ENCODE measurements at regions not wholly inside any gene's neighbourhood (a gene's known extent, or its start where the extent isn't known, plus 50 kb on each side); places are given as distances from the start of the nearest gene placed in this dataset.
"Not testable (repeated sequence)": the region's sequence is repeated elsewhere in the genome, so short reads cannot be mapped to it uniquely, and the experiment has no call there.

DNA sequence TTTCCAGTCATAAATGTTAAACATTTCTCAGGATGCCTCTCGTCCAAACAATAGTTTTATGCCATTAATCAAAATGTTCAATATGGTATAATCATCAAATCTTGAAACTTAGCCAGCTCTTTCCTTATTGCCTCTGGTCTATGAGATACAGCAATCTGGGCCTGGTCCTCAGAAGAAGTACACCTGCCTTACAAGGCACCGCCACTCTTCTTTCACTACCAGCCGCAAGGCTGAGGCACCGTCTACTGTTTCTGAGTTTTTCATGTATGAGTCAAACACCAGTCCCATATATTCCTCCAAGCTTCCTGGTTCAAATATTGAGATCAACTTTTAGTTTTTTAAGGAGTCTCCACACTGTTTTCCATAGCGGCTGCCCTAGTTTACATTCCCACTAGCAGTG is 600.6 kb upstream of the FAT3 start:
- no peak for DNase-seq

DNA sequence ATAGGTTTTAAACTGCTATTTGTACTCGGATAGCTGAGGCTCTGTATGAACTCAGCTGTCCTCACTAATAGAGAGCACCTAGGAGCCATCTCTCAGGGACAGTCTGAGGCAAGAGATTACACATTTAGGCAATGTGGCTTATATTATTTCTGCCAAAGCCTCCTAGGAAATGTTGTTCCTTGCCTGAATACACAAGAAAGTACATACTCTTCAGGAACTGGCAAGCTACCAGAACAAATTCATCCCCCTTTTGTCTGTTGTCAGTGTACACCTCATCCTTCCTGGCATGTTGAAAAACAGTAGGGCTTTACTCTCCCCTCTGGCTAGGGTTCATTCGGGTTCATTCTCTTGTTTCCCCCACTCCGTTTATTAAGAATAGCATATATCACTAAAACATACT is 615.9 kb upstream of the FAT3 start:
- peak; percentile 67 for DNase-seq

DNA sequence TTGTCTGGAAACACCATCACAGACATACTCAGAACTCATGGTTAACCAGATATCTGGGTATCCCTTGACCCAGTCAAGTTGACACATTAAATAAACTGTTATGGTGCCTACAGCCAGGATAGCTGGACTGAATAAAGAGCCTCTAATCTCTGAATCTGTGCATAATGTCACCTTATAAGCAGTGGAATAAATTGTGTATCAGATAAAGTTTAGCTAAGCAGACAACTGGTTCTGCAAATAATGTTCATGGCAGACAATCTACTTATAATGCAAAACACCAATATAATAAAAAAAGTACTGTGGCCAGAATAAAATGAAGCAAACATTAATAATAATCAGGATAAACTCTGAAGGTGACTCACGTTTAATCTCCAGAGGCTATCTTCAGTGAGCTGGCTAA is 628.5 kb upstream of the FAT3 start:
- no peak for DNase-seq

DNA sequence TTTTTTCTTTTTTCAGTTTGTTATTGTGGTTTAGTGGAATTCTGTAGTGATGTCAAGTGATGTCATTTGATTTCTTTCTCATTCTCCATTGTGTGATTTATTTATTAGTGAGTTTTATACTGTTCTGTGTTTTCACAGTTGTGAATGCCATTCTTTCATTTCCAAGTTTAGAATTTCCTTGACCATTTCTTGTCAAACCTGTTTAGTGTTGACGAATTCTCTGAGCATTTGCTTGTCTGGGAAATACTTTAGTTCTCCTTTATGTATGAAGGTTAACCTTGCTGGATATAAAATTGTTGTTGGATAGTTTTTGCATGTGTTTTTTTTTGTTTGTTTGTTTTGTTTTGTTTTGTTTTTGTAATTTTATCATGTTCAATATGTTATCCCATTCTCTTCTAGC is 633.6 kb upstream of the FAT3 start:
- peak; percentile 12 for DNase-seq

DNA sequence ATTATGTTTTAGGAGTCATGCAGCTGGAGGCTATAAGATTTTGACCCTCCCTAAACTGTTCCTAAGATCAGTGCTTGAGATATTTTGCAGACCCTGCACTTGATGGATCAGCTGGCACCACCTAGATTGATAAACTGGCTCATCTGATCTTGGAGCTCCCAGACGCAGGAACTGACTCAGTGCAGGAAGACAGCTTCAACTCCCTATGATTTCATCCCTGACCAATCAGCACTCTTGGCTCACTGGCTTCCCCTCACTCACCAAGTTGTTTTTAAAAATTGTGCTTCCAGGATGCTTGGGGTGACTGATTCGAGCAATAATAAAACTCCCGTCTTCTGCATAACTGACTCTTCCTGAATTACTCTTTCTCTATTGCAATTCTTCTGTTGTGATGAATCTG is 637.5 kb upstream of the FAT3 start:
- DNase-seq, result no peak

DNA sequence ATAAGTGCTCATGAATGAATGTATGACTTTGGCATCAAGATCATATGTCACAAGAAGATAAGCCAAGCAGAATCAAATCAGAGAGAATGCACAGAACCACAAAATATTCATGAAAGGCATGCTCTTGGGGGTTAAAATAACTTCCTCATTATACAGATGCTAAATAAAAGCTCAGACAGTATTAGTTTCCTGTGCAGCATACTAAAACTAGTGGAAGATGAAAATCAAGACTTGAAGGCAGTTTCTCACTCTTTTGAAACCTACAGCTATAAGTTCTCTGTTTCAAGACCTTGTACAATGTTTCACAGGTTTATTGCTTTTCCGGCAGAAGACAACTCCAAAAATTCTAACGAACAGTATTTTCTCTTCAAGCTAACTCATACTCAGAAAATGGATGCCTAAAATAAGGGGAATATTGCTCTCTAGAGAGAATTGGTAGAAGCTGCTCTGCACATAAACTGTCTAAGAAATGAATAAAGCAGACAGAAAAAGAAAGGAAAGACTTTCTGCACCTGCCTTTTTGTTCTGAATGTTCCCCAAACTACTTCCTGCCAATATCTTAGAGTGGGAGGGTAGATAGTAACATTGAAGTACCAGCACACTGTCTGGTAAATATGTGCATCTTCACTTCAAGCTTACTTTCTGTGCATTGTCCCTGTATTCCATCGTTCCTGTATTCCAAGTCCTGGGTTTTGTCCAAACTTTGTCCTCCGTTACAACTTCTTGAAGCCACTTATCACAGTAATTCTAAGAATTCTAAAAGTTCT is 639.4 kb upstream of the FAT3 start:
- DNase-seq, result no peak

DNA sequence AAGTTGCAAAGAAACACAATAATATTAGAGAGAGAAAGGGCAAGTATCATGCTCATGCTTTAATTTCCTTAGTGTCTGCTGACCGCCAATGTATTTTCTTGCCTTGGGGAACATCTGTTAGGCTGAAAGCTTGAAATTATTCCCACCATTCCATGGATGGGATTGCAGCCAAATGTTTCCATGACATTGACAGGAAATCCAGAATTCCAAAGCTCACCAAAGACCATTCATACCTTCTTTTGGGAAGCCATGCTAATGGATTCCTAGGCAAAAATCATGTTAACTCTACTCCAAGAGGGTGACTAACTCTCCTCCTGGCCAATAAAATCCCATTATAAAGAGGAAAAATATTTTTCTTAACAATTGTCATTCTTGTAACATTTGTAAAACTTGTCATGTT is 661.4 kb upstream of the FAT3 start:
- no peak for DNase-seq

DNA sequence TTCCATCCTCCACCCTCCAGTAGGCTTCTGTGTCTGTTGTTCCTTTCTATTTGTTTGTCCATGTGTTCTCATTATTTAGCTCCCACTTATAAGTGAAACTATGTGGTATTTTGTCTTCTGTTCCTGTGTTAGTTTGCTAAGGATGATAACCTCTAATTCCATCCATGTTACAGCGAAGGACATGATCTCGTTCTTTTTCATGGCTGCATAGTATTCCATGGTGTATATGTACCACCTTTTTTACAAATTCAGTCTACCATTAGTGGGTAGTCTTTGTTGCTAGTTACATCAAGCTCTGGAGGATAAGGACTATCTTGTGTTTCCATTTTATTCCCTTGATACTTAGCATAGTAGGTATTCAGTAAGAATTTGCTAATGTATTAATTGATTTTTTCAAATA is 664.2 kb upstream of the FAT3 start:
- DNase-seq, result no peak

DNA sequence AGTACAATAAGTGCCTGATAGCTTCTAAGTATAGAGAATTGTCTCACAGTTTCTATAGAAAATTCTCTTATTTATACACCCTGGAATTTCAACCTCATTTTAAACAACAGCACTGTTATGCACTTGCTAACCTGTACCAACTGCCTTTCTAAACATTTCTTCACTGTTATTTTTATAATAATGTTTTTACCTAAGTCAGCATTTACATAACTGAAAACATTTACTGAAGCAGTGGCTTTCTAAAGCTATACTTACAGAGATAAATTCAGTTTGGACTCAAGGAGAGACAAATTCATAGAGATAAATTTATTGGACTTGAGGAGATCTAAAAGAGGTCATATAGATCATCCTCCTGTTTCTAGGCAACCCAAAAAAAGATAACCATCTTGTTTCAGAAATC is 686.6 kb upstream of the FAT3 start:
- no peak for DNase-seq

DNA sequence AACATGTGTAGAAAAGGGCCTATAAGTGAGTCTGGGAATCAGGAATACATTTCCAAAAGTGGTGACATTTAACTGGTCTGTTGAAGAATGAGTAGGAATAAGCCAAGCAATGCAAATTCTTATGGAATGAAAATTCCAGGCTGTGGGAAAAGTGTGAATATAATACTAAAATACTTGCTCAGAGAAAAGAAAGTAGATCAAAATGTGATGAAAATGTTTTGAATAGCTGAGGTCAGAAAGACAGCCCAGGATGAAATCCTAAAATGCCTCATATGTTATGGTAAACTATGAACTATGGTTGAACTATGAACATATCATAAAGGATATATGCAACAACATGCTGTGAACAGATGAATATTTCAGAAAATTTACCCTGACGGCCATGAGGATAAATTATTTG is 688.3 kb upstream of the FAT3 start:
- no peak for DNase-seq

DNA sequence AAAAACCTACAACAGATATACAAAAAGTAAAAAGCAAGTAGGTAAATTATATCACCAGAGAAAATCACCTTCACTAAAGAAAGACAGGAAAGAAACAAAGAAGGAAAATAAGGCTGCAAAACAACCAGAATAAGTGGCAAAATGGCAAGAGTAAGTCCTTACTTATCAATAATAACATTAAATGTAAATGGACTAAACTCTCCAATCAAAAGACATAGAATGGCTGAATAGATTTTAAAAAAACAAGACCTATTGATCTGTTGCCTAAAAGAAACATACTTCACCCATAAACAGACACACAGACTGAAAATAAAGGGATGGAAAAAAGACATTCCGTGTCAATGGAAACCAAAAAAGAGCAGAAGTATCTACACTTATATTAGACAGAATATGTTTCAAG is 695.7 kb upstream of the FAT3 start:
- DNase-seq, result no peak

DNA sequence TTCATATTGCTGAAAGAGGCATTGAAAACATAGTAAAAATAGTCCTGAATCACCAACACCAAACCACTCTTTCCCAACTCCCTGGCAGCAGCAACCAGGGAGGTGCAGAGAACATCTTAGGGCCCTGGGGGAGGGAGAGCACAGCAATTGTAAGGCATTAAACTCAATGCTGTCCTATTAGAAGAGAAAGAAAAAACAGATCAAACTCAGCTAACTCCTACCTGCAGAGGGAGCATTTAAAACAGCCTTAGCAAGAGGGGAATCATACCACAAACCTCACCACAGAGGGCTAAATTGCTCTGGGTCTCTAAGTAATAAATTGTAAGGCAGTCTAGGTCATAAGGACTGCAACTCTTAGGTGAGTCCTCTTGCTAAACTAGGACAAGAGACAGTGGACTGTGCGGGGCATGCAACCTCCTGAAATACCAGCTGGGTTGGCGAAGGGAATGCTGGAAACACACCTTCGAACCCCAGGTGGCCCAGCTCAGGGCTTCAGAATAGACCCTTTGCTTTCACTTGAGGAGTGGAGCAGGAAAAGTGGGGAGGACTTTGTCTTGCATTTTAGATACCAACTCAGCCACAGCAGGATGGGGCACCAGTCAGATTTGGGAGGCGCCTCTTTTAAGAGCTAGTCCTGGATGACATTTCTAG is 697.1 kb upstream of the FAT3 start:
- no peak for DNase-seq

DNA sequence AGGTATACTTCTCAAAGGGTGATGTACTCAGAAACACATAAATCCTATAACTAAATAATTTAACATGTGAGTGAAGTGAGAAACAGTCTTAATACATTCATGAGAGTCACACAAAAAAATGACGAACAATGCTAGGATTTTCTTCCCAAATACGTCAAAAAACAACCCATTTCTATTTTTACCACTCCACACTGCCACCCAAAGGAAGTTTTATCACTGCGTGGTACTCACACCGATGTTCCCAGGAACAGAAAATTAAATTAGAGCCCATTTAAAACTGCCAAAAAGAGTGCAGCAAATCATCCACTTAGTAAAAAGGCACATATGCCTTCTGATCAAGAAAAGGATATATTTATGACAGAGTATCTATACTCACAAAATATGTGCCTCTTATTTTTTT is 710.9 kb upstream of the FAT3 start:
- peak; percentile 48 for DNase-seq

DNA sequence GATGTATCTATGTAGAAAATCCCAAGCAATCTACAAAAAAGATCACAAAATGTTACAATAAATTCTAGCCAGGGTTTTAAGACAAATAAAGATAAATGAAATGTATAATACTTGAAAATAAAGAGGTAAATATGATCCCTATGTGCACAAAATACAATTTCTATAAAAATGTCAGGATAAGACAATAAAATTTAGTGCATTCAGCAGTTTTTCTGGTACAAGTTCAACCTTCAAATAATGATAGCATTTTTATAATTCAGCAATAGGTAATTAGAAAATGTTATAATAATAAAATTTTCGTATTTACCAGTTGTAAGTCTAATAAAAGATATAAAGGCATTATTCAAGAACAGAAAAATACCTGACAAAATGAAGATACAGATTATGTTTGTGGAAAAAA is 726.8 kb upstream of the FAT3 start:
- no peak for DNase-seq

DNA sequence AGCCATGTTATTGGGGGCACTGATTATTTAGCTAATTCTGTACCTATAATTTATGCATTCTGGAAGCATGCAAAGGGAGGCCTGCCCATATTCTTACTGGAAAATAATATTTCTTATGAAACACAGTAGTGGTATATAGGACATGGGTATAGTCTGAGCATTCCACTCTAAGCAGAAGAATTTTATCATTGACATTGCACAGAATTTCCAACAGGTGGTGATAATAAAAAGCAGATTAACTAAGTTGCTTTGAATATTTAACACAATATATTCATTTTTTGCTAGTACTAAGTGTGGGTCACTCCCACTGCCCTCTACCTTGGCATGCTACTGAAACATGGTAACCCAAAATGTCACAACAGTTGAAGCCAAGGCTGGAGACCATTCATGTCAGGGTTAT is 728.8 kb upstream of the FAT3 start:
- no peak for DNase-seq

DNA sequence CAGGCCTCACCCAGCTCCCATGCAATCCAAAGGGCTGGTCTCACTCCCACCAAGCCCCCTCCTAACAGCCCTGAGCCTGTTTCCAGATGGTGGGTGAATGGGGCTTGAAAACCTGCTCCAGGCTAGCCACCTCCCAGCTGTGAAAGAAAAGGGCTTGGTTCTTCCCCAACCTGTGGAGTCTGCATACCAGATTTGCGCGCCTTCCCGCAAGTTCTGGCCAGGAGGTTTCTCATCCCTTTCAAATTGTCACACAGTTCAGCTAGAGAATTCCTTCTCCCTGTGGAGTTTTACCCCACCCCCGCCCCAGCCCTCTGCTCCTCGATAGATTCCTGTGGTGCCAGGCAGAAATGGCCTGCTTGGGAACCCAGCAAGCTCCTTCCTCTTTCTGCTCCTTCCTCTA is 734.6 kb upstream of the FAT3 start:
- DNase-seq, result no peak

DNA sequence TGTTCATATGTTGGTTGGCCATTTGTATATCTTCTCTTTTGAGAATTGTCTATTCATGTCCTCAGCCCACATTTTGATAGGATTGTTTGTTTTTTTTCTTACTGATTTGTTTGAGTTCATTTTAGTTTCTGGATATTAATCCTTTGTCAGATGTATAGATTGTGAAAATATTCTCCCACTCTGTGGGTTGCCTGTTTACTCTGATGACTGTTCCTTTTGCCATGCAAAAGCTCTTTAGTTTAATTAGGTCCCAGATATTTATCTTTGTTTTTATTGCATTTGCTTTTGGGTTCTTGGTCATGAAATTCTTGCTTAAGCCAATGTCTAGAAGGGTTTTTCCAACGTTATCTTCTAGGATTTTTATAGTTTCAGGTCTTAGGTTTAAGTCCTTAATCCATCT is 740.7 kb upstream of the FAT3 start:
- not testable (repeated sequence) for DNase-seq

DNA sequence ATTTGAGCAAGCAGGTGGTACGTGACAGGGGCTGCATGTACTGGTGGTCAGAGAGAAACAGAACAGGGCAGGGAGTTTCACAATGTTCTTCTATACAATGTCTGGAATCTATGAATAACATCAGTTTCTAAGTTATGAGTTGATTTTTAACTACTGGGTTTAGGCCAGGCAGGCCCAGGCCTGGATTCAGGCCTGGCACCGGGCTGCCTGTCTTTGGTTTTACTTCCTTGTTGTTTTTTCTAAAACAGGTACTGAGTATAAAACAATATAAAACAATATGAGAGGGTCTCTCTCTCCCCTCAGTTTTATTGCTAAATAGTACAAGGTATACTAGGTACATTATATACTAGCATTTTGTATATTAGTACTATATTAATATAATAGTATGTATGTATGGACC is 742.7 kb upstream of the FAT3 start:
- DNase-seq, result not testable (repeated sequence)

DNA sequence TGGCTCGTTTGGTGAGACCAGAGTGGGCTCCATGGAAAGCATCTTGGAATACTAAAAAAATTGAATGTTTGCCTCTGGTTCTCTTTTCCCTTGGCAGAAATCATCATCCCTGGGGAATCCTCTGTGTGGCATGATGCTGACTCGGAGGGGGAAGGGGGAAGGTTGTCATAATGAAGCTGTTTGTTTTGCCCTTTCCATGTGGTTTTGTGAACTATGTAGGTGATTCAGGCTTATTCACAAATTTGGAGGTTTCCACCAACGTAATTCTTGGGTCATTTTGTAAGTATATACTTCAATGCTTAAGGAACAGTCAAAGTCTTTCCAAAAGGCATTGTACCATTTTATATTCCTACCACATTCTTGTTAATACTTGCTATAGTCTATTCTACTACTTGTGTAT is 754.0 kb upstream of the FAT3 start:
- no peak for DNase-seq

DNA sequence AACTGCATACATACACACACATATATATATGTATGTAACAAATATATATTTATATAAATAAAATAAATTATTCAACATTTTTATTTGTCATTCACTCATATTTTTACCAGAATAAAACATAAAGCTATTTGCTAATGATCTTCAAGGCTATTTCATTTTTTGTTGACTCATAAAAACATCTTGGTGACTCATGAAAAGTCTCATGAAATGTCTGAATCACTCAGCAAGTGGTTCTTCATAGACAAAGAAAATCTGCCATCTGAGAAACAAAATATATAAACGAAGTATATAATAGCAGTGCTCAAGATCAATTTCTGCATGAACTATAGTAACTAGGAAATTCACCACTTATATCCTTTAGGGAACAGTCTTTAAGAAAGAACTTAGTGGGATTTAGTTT is 764.8 kb upstream of the FAT3 start:
- peak; percentile 18 for DNase-seq

DNA sequence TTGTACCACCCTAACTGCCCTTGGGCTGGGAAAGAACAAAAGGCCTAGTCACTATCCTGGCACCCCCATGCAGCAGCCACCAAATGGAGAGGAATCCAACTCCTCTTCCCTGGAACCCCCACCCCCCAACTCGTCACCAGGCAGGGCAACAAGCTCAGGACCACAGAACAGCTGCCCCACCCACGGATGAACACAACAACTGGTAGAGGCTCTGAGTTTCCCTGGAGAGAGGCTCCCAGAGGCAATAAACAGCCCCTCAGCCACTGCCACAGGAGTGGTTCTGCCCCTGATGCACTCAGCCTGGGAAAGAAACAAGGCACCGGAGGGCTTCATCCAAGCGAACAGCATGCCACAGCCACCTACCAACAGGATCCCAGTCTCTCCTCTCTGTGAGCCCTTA is 778.4 kb upstream of the FAT3 start:
- no peak for DNase-seq

DNA sequence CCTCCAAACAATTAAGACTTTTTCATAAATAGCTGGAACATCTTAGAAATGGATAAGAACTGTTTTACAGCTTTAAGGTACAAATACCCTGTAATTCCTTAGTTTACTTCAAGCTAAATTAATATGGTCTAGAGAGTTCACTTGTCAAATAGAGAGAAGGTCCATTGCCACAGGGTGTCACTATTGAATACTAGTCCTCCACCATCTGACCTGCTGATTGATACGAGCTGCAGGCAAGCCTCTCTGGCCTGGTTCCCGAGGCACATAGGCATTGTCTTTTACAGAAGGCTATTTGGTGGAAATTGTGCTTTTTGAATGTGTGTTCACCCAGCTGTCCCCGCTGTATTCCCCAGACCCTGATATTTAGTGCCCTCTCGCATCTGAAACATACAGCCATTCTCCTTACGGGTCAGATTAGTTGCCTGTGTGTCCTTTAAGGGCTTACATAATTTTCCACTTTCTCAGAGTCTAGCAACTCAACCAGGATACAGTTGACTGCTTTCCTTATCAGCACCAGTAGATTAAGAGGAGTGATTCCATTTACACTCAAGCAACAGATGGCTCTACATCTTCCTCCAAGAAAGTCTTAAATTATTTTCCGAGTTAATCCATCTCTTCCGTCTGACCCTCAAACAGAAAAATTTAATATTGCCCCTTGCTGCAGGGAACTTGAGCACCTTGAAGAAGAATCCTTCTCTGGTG is 788.8 kb upstream of the FAT3 start:
- peak; percentile 53 for DNase-seq

DNA sequence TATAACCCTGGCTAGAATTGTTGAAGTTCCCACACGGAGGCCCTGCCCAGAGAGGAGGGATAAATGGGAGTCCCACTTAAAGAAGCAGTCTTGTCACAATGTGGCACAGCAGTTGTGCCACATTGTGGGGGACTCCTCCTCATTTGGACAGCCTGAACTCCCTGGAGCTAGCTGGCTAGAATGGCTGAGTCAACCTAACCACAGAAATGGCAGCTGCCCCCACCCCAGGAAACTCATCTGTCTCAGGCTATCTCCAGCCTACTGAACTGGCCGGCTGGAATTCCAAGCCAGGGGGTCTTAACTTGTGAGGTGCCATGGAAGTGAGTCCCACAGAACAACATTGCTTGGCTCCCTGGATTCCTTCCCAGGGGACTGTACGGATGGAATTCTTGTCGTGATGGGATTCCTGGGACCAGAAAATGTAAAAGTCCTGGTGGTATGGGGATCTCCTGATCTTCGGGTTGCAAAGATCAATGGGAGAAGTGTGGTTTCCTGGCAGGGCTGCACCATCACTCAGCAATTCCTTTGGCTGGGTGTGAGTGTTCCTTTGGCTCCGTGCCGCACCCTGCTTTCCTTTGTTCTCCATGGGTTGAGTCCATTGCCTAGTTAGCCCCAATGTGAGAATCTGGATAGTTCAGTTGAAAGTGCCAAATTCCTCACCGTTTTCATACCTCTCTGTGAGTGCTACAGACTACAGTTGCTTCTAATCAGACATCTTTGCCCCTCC is 791.2 kb upstream of the FAT3 start:
- DNase-seq, result no peak

DNA sequence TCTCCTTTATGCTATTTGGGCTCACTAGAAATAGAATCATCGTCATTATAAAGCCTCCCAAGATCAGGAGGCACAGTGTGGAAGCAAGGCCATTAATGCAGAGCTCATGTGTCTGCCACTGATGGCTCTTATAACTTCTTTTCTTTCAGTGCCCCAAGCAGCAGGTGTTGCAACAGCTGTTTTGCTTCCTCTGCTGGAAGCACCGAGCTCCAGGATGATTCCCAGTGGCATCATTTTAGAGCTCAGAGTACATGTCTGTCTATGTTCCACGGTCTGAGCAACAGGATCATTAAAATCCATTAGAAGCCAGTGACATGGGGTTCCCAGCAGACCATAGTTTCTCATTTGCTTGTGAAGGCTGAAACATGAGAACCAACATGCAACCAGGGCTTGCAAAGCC is 803.0 kb upstream of the FAT3 start:
- DNase-seq, result peak; percentile 50
